IMR-90 (cell line): ENCODE measurements at regions not wholly inside any gene's neighbourhood (a gene's known extent, or its start where the extent isn't known, plus 50 kb on each side); places are given as distances from the start of the nearest gene placed in this dataset.

ENCODE experiments used
- ATAC-seq: fragments of 200-7000 bp; cut with Tn5 transposase; 2 replicates; pipeline ENCODE4 v1.9.1; 2020; ENCODE audit warnings: low read depth, mild to moderate bottlenecking, moderate library complexity
- BruUV-seq: library from RNA; stranded (reverse); fragments of 400-500 nt; replicated peaks from 2 replicates; lab custom pipeline; 2021; lab: Mats Ljungman, UMichigan
- CTCF ChIA-PET: fragments of 300-600 bp; formaldehyde crosslinking; extraction: SDS; loops from one replicate; lab custom pipeline; 2021; ENCODE audit warnings: antibody characterized with exemption; lab: Yijun Ruan, JAX
- POLR2A ChIA-PET: fragments of 300-600 bp; sonication (Branson Sonifier 250); formaldehyde crosslinking; loops from one replicate; lab custom pipeline; 2022; ENCODE audit warnings: antibody characterized with exemption; ENCODE audit not compliant: unreplicated experiment; lab: Charles Lee
- DNase-seq: peaks from one replicate; pipeline ENCODE4 v3.0.0; 2013
- H2AFZ ChIP-seq: replicated peaks from 2 replicates; pipeline ENCODE3; 2013; ENCODE audit warnings: low read length, mild to moderate bottlenecking; ENCODE audit not compliant: poor library complexity
- H2AK5ac ChIP-seq: 2 replicates; pipeline ENCODE4 v1.6.1; 2013; ENCODE audit warnings: low read depth, low read length, inconsistent platforms
- H2AK9ac ChIP-seq: replicated peaks from 2 replicates; pipeline ENCODE3; 2013; ENCODE audit warnings: mild to moderate bottlenecking, low read depth, low read length, moderate library complexity; ENCODE audit not compliant: poor library complexity
- H2BK120ac ChIP-seq: 2 replicates; pipeline ENCODE4 v1.6.1; 2013; ENCODE audit warnings: low read depth, low read length, inconsistent platforms
- H2BK15ac ChIP-seq: 3 replicates; pipeline ENCODE4 v1.6.1; 2013; ENCODE audit warnings: low read depth, low read length, inconsistent platforms
- H2BK20ac ChIP-seq: 2 replicates; pipeline ENCODE4 v1.6.1; 2013; ENCODE audit warnings: low read depth, mild to moderate bottlenecking, inconsistent platforms, low read length, moderate library complexity
- H2BK5ac ChIP-seq: 2 replicates; pipeline ENCODE4 v1.6.1; 2013; ENCODE audit warnings: mild to moderate bottlenecking, low read depth, low read length, inconsistent platforms; ENCODE audit not compliant: poor library complexity, severe bottlenecking
- H3K14ac ChIP-seq: replicated peaks from 2 replicates; pipeline ENCODE4 v1.6.1; 2013; ENCODE audit warnings: low read depth, low read length, inconsistent platforms
- H3K18ac ChIP-seq: 2 replicates; pipeline ENCODE4 v1.6.1; 2013; ENCODE audit warnings: low read depth, low read length, control low read depth
- H3K23ac ChIP-seq: 2 replicates; pipeline ENCODE4 v1.6.1; 2013; ENCODE audit warnings: low read depth, low read length, inconsistent platforms
- H3K27ac ChIP-seq: 2 replicates; pipeline ENCODE4 v1.5.1; 2013; ENCODE audit warnings: mild to moderate bottlenecking, control low read depth, low read length; ENCODE audit not compliant: insufficient read depth
- H3K27me3 ChIP-seq: 2 replicates; pipeline ENCODE4 v1.6.1; 2013; ENCODE audit warnings: low read length; ENCODE audit not compliant: control insufficient read depth, insufficient read depth
- H3K36me3 ChIP-seq: 2 replicates; pipeline ENCODE4 v1.6.1; 2013; ENCODE audit warnings: low read length, mixed read lengths; ENCODE audit not compliant: control insufficient read depth, insufficient read depth
- H3K4ac ChIP-seq: 2 replicates; pipeline ENCODE4 v1.6.1; 2013; ENCODE audit warnings: low read depth, low read length, inconsistent platforms
- H3K4me1 ChIP-seq: 2 replicates; pipeline ENCODE4 v1.6.1; 2013; ENCODE audit warnings: low read length, mixed read lengths; ENCODE audit not compliant: control insufficient read depth, insufficient read depth
- H3K4me2 ChIP-seq: 2 replicates; pipeline ENCODE4 v1.6.1; 2013; ENCODE audit warnings: low read depth, mild to moderate bottlenecking, control low read depth, low read length, moderate library complexity
- H3K4me3 ChIP-seq: 2 replicates; pipeline ENCODE4 v1.5.1; 2013; ENCODE audit warnings: low read depth, mild to moderate bottlenecking, control low read depth, low read length, moderate library complexity; ENCODE audit not compliant: insufficient read depth
- H3K56ac ChIP-seq: 2 replicates; pipeline ENCODE4 v1.6.1; 2013; ENCODE audit warnings: low read length, inconsistent platforms; ENCODE audit not compliant: insufficient read depth; ENCODE audit errors: extremely low read depth
- H3K79me1 ChIP-seq, 2 experiments: 2 replicates each; pipeline ENCODE4 v1.6.1; 2013; ENCODE audit warnings: low read length in 2 of 2, inconsistent platforms in 1 of 2, low read depth in 1 of 2
- H3K9ac ChIP-seq: 2 replicates; pipeline ENCODE4 v1.6.1; 2013; ENCODE audit warnings: low read depth, low read length, control low read depth
- H3K9me1 ChIP-seq: 2 replicates; pipeline ENCODE4 v1.6.1; 2013; ENCODE audit warnings: low read length, inconsistent platforms; ENCODE audit not compliant: insufficient read depth
- H3K9me3 ChIP-seq: 2 replicates; pipeline ENCODE4 v1.6.1; 2013; ENCODE audit warnings: low read length; ENCODE audit not compliant: control insufficient read depth, insufficient read depth
- H4K20me1 ChIP-seq: 2 replicates; pipeline ENCODE4 v1.6.1; 2013; ENCODE audit warnings: low read length, inconsistent platforms; ENCODE audit not compliant: insufficient read depth
- H4K5ac ChIP-seq: 2 replicates; pipeline ENCODE4 v1.6.1; 2013; ENCODE audit warnings: mild to moderate bottlenecking, low read depth, low read length, control low read depth
- H4K8ac ChIP-seq, 2 experiments: 2 replicates each; pipeline ENCODE4 v1.6.1; 2013; ENCODE audit warnings: low read depth in 2 of 2, low read length in 2 of 2, control low read depth in 1 of 2, inconsistent platforms in 1 of 2
- H4K91ac ChIP-seq: 2 replicates; pipeline ENCODE4 v1.6.1; 2013; ENCODE audit warnings: low read depth, low read length, inconsistent platforms; ENCODE audit not compliant: insufficient read depth
- MAZ ChIP-seq: IDR thresholded peaks from 2 replicates; pipeline ENCODE4 v1.6.1; 2012; ENCODE audit warnings: low read depth, mild to moderate bottlenecking, low read length, improper control_type of control experiment, moderate library complexity, borderline replicate concordance
- NFE2L2 ChIP-seq: fragments of 150-350 bp; IDR thresholded peaks from 2 replicates; pipeline ENCODE4 v1.6.1; 2016; ENCODE audit warnings: low read depth, mild to moderate bottlenecking, low read length
- whole genome bisulfite sequencing, 2 experiments: methylation state at CpG; one replicate each; pipeline versions ENCODE4 v1.1.5 to v1.1.7; 2013; ENCODE audit warnings: missing lambda C conversion rate in 2 of 2; ENCODE audit not compliant: insufficient read length in 1 of 2; ENCODE audit errors: extremely low coverage in 2 of 2; 5-methylcytosine and 5-hydroxymethylcytosine counted together
- dilution Hi-C: fragments of 300-500 bp; cut with HindIII; formaldehyde crosslinking; loops from one replicate; pipeline ENCODE4 v1.14.3; 2018; ENCODE audit warnings: low sequenced_read_pairs; ENCODE audit not compliant: unreplicated experiment
- in situ Hi-C: fragments of 300-500 bp; cut with MboI; formaldehyde crosslinking; loops from 3 replicates; pipeline ENCODE4 v1.14.3; 2019; ENCODE audit warnings: low sequenced_read_pairs, inconsistent platforms, mixed read lengths
- intact Hi-C: fragments of 100-400 bp; cut with micrococcal nuclease; formaldehyde crosslinking; loops from 2 replicates; pipeline ENCODE4 v1.10.0; 2022
- TF ChIP-seq, protein P1 (sequence below): fragments of 150-350 bp; IDR thresholded peaks from 2 replicates; pipeline ENCODE4 v1.6.1; 2017; ENCODE audit warnings: mild to moderate bottlenecking, antibody characterized with exemption, low read length, low read depth
- TF ChIP-seq, protein P2 (sequence below): fragments of 150-350 bp; IDR thresholded peaks from 2 replicates; pipeline ENCODE4 v1.6.1; 2016; ENCODE audit warnings: low read depth, mild to moderate bottlenecking, low read length, moderate library complexity, borderline replicate concordance

DNA sequence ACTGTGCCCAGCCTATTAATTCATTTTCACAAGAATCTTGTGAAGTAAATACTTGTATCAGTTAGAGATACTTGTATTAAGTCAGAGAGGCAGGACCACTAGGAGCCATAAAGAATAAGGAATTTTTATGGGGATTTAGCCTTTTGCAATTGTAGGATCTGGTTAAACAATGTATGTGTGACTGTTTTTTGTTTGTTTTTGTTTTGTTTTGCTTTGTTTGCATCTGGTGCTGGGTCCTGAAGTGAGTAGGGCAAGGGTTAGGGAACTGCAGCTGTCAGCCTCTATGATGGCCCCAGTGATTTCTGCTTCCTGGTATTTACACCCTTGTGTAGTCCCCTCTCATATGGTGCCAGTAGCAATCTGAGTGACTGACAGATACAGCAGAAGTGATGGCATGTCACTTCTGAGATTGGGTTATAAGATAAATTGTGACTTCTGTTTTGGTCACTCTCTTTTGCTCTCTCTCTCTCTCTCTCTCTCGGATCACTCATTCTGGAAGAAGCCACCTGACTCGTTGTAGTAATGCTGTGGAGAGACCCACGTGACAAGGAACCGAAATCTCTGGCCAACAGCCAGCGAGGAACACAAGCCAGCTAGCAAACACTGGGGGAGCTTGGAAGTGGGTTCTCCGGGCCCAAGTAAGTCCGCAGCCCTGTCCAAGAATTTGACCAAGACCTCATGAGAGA lies 96.2 kb upstream of the MARK1 start:
- H2AK9ac ChIP-seq = no peak overlapping the region
- H3K36me3 ChIP-seq = no peaks in the 10 kb centered on the region
- H3K27ac ChIP-seq = no peak overlapping the region
- BruUV-seq = no TSS peak
- no peak overlapping the region for H3K23ac ChIP-seq
- H3K4me1 ChIP-seq = no peaks in the 10 kb centered on the region
- no peak overlapping the region for H2BK5ac ChIP-seq
- ChIA-PET CTCF (no interaction called here), POLR2A (no interaction called here)
- no peak overlapping the region for H3K4ac ChIP-seq
- H4K91ac ChIP-seq = no peak overlapping the region
- H3K4me3 ChIP-seq = no peak overlapping the region
- H3K9me3 ChIP-seq = no peaks in the 10 kb centered on the region
- no peak overlapping the region for H2AFZ ChIP-seq
- no peak for ATAC-seq
- no peaks in the 10 kb centered on the region for H4K20me1 ChIP-seq
- no peak overlapping the region for H2BK120ac ChIP-seq
- dilution Hi-C loops (no loop called here), intact Hi-C loops (no loop called here), in situ Hi-C loops (no loop called here)
- H3K18ac ChIP-seq = no peak overlapping the region
- H3K9me1 ChIP-seq = no peaks in the 10 kb centered on the region
- no peak overlapping the region for H3K4me2 ChIP-seq
- H3K9ac ChIP-seq = no peak overlapping the region
- no CpG with 5 or more reads among the region's 7 CpGs for WGBS, 2 experiments
- no peak overlapping the region for H2AK5ac ChIP-seq
- no peak overlapping the region for H4K5ac ChIP-seq
- TF ChIP-seq, protein P1, sequence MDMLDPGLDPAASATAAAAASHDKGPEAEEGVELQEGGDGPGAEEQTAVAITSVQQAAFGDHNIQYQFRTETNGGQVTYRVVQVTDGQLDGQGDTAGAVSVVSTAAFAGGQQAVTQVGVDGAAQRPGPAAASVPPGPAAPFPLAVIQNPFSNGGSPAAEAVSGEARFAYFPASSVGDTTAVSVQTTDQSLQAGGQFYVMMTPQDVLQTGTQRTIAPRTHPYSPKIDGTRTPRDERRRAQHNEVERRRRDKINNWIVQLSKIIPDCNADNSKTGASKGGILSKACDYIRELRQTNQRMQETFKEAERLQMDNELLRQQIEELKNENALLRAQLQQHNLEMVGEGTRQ = no peak
- no peak for TF ChIP-seq NFE2L2
- TF ChIP-seq, protein P2, sequence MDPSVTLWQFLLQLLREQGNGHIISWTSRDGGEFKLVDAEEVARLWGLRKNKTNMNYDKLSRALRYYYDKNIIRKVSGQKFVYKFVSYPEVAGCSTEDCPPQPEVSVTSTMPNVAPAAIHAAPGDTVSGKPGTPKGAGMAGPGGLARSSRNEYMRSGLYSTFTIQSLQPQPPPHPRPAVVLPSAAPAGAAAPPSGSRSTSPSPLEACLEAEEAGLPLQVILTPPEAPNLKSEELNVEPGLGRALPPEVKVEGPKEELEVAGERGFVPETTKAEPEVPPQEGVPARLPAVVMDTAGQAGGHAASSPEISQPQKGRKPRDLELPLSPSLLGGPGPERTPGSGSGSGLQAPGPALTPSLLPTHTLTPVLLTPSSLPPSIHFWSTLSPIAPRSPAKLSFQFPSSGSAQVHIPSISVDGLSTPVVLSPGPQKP = no peak
- TF ChIP-seq MAZ = no peak
- no peak overlapping the region for H3K56ac ChIP-seq
- H3K14ac ChIP-seq = no peak overlapping the region
- H2BK15ac ChIP-seq = no peak overlapping the region
- no peak overlapping the region for H4K8ac ChIP-seq
- no peaks in the 10 kb centered on the region for H3K79me1 ChIP-seq
- no peak for DNase-seq
- no peaks in the 10 kb centered on the region for H3K27me3 ChIP-seq
- H2BK20ac ChIP-seq = no peak overlapping the region
